Medulla oblongata (tissue), 1 donor: ENCODE measurements at regions not wholly inside any gene's neighbourhood (a gene's known extent, or its start where the extent isn't known, plus 50 kb on each side); places are given as distances from the start of the nearest gene placed in this dataset.

Experiments used
- DNase-seq: peaks from one replicate; pipeline ENCODE4 v3.0.0-alpha.2; 2015; ENCODE audit errors: extremely low spot score

DNA sequence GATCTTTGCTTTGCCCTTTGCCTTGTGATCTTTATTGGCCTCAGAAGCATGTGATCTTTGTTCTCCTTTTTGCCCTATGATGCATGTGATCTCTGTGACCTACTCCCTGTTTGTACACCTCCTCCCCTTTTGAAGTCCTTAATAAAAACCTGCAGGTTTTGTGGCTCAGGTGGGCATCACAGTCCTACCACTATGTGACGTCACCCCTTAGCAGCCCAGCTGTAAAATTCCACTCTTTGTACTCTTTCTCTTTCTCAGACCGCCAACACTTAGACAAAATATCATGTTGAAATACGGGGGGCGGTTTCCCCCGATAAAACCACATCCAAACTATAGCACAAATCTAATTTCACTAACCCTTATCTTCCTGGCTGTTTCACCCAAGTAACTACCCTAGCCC, 76.7 kb upstream of the RAPGEF4 start:
- DNase-seq = no peak

- DNase-seq = no peak
These were observed 73.5 kb upstream of the RAPGEF4 start for GRCh38 chr2:172662099-172662498.

DNA sequence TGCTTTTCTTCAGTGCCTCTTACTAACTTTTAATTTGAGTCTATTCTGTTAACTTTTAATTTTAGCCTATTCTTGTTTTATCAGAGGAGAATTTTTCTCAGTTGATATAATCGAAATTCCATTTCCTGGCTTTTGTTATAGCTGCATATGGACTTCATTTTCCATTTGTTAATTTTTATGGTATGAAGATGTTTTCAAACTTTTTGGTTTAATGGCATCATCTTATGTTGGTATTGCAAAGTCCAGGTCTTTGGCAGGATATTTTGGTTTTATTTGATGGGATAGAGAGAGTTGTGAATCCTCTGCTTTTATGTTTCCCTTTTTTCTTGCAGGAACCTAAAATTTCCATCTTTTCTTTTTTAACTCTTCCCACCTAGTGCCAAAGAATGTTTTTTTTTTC, 70.9 kb upstream of the RAPGEF4 start:
- no peak for DNase-seq

DNA sequence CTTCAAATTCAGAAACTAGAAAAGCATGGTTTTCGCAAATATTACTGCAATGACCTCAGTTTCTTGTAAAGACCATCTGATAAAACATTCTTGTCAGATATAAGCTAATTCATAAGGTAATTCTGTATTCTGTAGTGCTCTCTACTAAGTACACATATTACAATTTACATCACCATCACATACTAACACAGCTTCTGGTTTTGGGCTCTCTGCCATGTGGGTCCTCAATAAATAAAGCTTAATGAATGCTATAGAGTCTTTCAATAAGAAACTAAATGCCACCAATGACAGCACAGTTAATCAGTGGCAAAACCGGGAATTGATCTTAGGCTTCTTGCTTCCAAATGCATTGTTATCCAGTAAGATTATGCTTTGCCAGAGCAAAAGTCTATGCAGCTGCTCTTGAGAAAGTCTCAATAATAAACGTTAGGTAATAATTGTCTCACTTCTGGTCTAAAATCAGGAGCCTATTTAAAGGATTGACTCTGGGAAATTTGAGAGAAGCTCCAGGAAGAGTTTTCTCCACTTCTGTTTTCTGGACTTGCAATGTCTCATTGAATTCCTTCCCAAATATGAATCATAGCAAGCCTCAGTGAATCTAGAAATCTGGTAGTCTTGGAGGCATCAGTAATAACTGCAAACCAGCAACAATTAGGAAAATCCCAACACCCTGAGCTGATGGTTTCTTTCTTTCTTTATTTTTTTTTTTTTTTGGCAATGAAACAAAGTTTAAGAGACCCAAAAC, 67.9 kb upstream of the RAPGEF4 start:
- no peak for DNase-seq

- DNase-seq = no peak
These were observed 64.1 kb upstream of the RAPGEF4 start for GRCh38 chr2:172671501-172671900.

GRCh38 chr2:172672114-172672513, 63.5 kb upstream of the RAPGEF4 start:
- no peak for DNase-seq

DNA sequence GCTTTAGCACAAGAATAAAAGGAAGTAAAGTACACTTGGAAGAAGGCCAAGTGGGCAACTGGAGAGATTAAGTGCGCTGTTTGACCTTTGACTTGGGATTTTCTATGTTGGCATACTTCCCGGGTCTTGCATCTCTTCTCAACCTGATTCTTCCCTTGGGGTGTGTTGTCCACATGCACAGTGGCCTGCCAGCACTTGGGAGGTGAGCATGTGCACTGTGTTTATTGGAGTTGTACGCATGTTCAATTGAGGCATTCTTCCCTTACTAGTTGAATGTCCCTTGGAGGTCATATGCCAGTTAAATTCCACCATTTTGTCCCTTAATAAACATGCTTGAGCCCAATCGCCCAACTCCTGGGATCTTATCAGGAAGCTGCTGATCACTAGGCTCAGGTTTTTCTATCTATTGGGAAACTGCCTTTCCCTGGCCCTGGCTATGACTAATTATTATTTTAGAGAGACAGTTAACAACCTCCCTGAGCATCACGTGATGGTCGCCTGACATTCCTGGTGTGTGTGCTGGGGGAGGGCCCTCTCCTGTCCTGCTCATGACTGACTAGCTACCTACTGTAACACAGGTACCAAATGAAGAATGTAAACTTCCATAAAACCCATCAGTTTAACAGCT, 62.5 kb upstream of the RAPGEF4 start:
- no peak for DNase-seq

DNA sequence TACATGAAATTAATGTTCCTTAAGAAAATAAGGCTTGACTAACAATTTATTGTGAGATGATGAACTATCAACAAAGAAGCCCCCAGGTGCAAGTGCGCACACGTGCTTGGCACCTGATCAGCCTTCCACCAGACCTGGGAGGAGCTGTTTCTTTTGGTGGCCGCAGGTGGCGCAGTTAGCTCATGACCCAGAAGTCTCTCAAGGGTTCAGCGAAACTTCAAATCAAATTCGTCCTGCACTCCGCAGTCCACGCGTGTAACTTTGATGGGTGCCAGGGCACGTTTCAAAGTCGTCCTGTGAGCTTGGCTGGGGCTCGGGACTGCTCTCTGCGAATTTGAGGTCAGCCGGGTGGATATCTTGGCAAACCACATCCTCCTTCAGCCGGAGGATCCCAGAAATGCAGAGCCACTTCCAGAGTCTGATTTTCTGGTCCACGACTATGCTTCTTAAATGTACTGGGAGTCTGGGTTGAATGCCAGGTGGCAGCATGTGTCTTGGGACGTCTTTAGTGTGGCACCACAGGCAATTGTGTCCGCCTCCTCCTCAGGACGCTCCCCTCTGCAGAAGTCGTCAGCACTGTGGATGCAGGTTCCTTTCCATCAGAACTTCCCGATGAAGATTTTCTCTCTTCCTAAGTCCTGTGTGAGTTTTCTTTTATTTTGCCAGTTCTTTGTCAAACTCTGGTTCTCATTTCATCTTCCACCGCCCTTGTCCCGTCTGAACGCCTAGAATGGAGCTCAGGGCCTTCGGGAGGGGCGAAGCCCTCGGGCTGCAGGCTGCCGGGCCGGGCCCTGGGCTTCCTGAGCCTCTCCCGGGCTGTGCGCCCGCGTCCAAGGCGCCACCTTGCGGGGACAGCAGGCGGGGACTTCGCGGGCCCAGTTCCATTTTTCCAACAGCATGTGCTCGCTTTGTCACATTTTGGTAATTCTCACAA, 61.3 kb upstream of the RAPGEF4 start:
- DNase-seq = no peak

GRCh38 chr2:172674968-172675303, 60.7 kb upstream of the RAPGEF4 start:
- DNase-seq = no peak

- DNase-seq = no peak
These were observed 58.3 kb upstream of the RAPGEF4 start for GRCh38 chr2:172677363-172677762.

GRCh38 chr2:172680436-172681068, 55.1 kb upstream of the RAPGEF4 start:
- DNase-seq = peak; percentile 7

DNA sequence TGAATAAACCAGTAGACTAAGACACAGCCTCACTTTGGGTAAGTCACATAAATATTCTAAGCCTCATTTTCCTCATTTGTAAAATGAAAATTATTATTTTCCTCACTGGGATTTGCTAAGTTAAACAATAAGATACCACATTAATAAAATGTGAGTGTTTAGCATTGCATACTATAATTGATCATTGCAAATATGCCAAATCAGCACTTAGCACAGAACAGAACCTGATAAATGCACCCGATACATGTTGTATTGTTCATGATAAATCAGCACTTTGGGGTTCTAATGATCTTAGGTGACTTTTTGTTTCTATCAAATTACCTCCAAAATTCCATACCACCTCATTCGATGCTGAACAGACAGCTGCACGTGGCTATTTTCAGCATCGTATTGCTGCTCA, 50.2 kb upstream of the RAPGEF4 start:
- no peak for DNase-seq
